ENCODE measurements at regions not wholly inside any gene's neighbourhood (a gene's known extent, or its start where the extent isn't known, plus 50 kb on each side); places are given as distances from the start of the nearest gene placed in this dataset.
"Not testable (repeated sequence)": the region's sequence is repeated elsewhere in the genome, so short reads cannot be mapped to it uniquely, and the experiment has no call there.

GRCh38 chr6:92706976-92707375, 712.4 kb downstream of the EPHA7 start:
- DNase-seq = no peak

DNA sequence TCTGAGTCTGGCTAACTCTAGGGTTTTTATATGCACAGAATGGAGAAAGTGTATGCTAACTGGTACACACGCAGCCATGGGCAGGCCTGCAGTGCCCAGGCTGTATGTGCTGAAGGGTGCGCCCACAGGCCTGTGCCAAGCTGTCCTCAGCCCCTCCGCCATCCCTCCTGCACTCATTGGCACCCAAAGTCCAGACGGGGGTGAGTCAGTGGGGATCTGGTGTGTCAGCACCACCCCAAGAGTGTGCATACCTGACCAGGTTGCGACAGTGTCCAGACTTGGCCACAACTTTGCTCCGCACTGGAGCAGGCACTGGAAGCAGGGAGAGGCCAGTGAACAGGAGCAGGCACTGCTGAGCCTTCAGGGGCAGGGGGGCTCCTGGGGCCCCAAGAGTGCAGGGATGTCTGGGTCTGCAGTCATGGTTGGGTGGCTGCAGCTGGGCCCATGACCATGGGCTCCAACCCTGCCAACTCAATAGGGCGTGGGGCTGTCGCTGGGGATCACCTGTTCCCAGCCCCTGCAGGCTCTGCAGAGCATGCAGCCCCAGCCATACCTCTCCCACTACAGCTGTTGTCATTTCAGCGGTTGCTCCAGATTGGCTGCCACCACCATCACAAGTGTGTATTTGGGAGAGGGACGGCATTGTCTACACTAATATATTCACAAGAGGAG, 717.8 kb downstream of the EPHA7 start:
- no peak for DNase-seq

GRCh38 chr6:92700411-92700810, 718.9 kb downstream of the EPHA7 start:
- DNase-seq = no peak

DNA sequence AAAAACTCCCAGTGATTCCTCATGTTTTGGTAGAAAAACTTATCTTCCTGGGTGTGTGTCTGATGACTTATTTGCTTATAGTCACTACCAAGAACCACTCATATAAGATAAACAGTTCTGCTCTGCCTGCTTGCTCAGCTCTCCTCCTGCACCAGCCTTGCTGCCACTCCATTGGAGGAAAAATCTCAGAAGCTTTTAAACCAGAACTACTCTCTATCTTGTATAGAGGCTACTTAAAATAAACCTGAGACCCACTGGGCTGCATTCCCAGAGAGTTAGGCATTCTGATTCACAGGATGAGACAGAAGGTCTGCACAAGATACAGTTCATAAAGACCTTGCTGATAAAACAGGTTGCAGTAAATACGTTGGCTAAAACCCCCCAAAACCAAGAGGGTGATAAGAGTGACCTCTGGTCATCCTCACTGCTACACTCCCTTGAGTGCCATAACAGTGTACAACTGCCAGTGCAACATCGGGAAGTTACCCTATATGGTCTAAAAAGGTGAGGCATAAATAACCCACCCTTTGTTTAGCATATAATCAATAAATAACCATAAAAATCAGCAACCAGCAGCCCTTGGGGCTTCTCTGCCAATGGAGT, 728.3 kb downstream of the EPHA7 start:
- DNase-seq = no peak

DNA sequence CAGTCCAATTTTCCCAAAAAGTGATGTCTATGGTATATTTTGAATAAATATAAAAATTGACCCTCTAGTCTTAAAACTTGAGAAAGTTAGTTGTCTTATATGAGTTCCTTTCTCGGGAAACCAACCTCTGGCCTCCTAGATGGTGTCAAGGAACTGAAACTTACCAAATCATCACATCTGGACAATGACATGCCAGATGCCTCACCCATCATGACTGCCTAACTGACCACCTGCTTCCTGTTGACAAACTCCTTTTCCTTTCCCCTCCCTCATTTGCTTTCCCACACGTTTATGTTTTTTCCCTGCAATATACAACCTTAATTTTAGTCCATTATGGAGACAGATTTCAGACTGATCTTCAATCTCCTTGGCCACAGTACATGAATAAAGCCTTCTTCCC, 731.0 kb downstream of the EPHA7 start:
- no peak for DNase-seq

DNA sequence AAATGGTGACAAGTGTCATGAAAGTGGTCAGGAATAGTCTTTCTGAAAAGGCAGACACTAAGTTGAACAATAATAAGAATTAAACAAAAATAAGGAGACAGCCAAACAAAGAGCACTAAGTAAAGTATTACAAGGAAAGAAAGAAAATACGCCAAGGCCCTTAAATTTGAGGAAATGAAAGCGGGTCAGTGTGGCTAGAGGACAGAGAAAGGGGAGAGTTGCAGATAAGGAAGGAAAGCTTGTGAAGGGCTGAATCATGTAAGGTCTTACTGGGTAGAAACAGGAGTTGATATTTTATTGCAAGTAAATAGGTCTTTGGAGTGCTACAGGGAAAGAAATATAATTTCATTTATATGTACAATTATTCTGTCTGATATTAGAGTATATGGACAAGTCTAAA, 732.1 kb downstream of the EPHA7 start:
- no peak for DNase-seq

DNA sequence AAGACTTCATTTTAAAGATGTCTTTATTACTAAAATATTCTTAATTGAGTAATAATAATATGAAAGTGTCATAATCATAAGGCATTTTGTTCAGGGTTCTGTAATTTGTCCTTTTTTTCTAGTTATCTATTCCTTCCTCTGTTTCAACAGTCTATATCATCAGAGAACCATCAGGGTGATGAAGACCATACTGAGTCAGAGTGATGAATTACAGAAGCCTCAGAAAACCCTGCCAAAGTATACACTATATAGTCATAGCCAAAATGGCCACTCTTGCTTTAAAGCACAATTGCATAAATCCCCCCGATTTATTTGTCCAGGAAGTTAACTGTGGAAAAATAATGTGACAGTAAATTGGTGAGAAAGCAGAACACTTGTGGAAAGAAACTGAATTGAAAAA, 735.0 kb downstream of the EPHA7 start:
- DNase-seq = no peak

DNA sequence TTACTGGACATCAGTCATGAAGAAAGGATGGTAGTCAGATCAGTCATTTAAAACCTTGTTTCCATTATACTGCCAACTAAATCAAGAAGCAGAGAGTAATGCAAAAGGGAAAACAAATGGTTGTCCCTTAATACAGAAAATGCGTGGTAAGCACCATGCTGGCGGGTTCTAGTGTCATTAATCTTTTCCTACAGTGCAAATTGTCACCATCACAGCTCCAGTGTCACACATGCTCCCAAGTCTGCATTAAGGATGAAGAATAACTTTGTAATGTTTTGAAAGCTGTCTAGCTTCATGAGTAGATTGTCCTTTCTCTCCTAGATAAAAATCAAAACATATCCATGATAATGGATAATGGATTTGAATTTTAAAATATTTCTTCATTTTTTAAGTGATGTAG, 735.6 kb downstream of the EPHA7 start:
- DNase-seq = no peak

- DNase-seq = no peak
Observed at GRCh38 chr6:92682516-92683398, 736.6 kb downstream of the EPHA7 start.

GRCh38 chr6:92681401-92681800, 738.0 kb downstream of the EPHA7 start:
- DNase-seq = no peak

DNA sequence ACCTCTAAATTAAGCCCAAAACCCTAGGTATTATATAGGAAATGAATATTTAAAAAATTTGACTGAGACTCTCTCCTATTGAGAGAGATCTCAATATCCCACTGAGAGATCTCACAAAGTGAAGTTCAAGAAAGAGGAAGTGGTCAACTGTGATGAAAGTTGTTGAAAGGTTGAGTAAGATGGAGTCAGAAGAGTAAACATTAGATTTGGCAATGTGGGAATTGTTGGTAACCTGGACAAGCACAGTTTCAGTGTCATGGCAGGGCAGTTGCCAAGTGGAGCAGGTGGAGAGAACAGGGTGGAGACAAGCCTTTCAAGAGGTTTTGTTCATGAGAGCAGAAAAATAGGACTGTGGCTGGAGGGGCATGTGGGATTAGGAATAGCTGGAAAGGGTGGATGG, 747.9 kb downstream of the EPHA7 start:
- DNase-seq = not testable (repeated sequence)

DNA sequence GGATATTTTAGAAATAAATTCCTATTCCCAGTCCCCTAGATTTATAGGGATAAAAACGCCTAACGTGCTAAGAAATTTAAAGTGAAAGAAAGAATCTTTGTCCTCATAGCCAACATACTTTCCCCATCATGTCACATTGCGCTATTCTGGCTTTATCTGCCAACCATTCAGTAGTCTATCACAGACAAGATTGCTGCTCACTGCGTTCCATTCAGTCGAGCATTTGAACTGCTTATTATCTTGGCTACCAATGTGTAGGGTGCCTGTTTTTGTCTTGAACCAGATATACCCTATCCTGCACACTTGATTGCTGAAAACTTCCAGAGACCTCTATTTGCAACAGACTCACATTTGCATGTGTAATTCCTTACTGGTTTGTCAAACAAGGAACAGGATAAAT, 751.5 kb downstream of the EPHA7 start:
- no peak for DNase-seq

DNA sequence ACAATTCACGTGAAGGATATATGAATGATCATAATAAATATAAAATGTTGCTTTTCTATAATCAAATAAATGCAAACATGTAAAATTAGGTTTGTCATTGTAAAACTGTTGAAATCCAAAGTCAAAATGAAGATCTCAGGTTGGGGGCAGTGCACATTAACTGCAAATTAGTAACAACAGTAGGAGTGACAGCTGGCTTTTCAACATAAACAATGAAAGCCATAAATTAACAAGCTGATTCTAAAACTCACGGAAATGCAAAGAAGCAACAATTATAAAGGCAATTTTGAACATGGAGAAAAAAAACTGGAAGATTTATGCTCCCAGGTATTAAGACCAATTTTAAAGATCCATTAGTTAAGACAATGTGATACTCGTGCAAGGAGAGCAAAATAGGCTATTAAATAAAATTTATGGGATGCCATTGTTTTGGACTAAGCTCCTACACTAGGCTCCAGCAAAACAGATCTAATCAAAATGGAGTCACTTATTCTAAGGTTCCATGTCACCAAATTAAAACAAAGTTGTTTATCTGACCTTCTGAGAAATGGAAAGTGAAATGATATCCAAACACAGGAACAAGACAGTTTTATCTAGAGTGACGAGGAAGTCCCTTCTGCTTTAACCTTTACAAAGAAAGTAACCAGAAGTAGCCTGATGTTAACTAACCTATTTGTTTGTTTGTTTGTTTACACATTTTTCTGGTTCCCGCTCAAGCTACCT, 770.8 kb downstream of the EPHA7 start:
- no peak for DNase-seq

DNA sequence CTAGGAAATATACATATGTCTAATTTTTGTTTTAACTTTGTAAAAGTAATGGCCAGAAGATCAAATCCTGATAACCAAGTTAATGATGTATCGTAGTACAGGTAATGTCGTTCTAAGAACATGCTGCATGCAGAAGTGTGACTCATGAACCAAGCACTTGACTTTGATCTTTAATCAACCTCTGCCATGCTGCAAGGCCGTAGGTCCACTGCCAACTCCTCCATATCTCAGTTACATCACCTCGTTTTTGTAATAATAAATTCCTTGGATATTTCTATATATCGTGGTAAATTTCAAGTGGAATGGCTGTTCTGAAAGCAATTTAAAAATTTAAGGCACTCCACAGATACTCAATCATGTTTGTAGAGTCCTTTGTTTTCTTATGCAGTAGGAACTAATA, 771.7 kb downstream of the EPHA7 start:
- no peak for DNase-seq

DNA sequence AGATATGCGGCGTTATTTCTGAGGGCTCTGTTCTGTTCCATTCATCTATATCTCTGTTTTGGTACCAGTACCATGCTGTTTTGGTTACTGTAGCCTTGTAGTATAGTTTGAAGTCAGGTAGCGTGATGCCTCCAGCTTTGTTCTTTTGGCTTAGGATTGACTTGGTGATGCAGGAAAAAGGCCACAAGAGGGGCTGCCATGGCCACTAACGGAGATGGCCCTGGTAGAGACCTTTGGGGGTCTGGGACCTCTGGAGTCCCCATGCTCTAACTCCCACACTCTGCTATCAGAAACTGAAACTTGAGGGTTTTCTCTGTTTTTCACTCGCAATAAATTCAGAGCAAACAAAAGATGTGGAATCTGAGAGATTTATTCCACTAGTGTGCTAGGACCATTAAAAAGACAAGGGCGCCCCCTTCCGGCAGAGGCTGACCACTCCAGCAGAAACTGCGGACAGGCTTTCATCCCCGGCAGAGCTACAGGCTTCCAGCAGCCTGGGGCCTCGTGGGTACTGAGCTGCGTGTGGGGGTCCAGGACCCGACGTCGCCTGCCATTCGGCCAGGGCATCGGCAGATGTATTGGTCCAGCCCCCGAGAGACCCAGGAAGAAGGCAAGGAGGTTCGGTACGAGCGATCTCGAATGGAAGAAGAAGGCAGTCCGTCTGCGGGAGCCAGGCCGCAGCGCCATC, 775.1 kb downstream of the EPHA7 start:
- DNase-seq = peak; percentile 7

- no peak for DNase-seq
Observed at GRCh38 chr6:92635553-92636153, 783.7 kb downstream of the EPHA7 start.

- DNase-seq = no peak
Observed at GRCh38 chr6:92634561-92634960, 784.8 kb downstream of the EPHA7 start.

- no peak for DNase-seq
Observed at GRCh38 chr6:92623431-92623830, 795.9 kb downstream of the EPHA7 start.

DNA sequence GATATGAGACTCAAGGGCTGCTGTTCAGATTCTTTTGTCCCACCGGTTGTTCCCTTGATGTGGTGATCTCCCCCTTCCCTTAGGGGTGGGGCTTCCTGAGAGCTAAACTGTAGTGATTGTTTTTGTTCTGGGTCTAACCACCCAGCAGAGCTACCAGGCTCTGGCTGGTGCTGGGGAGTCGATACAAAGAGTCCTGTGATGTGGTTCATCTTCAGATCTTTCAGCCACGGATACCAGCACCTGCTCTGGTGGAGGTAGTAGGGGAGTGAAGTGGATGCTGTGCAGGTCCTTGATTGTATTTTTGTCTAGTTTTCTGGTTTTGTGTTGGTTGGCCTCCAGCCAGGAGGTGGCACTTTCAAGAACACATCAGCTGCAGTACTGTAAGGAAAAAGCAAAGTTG, 801.6 kb downstream of the EPHA7 start:
- DNase-seq = no peak

DNA sequence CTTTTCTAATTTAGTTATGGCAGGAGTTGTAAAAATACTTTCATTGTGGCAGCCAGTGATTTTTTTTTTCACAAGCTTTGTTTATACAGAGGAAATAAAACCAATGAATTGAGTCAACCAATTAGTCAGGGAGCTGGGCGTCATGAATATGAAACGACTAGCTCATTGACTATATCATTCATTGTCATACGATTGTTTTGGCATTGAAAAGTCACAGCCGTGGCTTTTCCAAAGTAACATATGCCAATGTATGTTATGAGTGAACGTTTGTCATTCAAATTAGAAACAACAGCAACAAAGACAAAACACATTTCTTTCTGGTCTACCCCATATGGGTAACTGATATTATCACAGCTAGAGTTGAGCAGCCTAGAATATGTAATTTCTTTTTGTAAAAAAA, 810.6 kb downstream of the EPHA7 start:
- DNase-seq = no peak

- no peak for DNase-seq
Observed at GRCh38 chr6:92593201-92593600, 826.2 kb downstream of the EPHA7 start.

DNA sequence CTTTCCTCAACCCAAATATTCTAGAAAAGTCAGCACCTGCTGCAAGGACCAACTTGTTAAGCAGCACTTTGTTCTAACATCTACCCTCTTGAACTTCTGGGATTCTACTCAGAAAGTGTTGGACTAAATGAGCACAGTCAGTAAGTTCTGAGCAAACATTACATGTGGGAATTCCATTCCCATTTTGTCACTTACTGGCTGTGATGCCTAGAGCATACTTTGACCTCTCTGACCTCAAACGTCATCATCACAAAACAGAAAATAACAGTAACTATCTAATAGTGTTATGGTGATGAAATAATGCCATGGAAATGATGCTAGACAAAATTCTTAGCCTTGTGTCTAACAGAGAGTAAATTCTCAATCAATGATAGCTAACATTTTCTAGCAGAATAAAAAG, 829.4 kb downstream of the EPHA7 start:
- no peak for DNase-seq
